HUDEP-2 (cell line): ENCODE measurements at regions not wholly inside any gene's neighbourhood (a gene's known extent, or its start where the extent isn't known, plus 50 kb on each side); places are given as distances from the start of the nearest gene placed in this dataset.
"Not testable (repeated sequence)": the region's sequence is repeated elsewhere in the genome, so short reads cannot be mapped to it uniquely, and the experiment has no call there.

ENCODE experiments used
- DNase-seq, 76 experiments: peaks; one replicate each; lab custom pipeline; 2025; ENCODE audit not compliant: unreplicated experiment in 76 of 76; lab: John Stamatoyannopoulos, UW

- DNase-seq, result peak in 66 of 76 experiments; percentile 8 to 77 (median 50)
Observed at GRCh38 chr20:25853718-25854388, 157.2 kb upstream of the ZNF337 start.

GRCh38 chr20:25852968-25853717 lies 156.5 kb upstream of the ZNF337 start:
- DNase-seq, result not testable (repeated sequence)

- DNase-seq, result not testable (repeated sequence)
Observed at GRCh38 chr20:25850133-25850532, 153.5 kb upstream of the ZNF337 start.

- no peak for DNase-seq
Observed at GRCh38 chr20:25848222-25848621, 151.6 kb upstream of the ZNF337 start.

- not testable (repeated sequence) for DNase-seq
Observed at GRCh38 chr20:25844640-25845039, 148.0 kb upstream of the ZNF337 start.

GRCh38 chr20:25813511-25813910 lies 116.9 kb upstream of the ZNF337 start:
- not testable (repeated sequence) for DNase-seq

- not testable (repeated sequence) for DNase-seq
Observed at GRCh38 chr20:25798174-25798993, 101.7 kb upstream of the ZNF337 start.

GRCh38 chr20:25797062-25797461 lies 100.4 kb upstream of the ZNF337 start:
- DNase-seq, result not testable (repeated sequence)

GRCh38 chr20:25777241-25777640 lies 80.6 kb upstream of the ZNF337 start:
- DNase-seq, result not testable (repeated sequence)

GRCh38 chr20:25774711-25775110 lies 78.1 kb upstream of the ZNF337 start:
- not testable (repeated sequence) for DNase-seq

- not testable (repeated sequence) for DNase-seq
Observed at GRCh38 chr20:25774203-25774602, 77.5 kb upstream of the ZNF337 start.

GRCh38 chr20:25772437-25772836 lies 75.8 kb upstream of the ZNF337 start:
- not testable (repeated sequence) for DNase-seq

- not testable (repeated sequence) for DNase-seq
Observed at GRCh38 chr20:25771818-25772217, 75.2 kb upstream of the ZNF337 start.

GRCh38 chr20:25761596-25761995 lies 64.9 kb upstream of the ZNF337 start:
- no peak for DNase-seq

- not testable (repeated sequence) for DNase-seq
Observed at GRCh38 chr20:25761046-25761445, 64.4 kb upstream of the ZNF337 start.

GRCh38 chr20:25750765-25751696 lies 54.4 kb upstream of the ZNF337 start:
- DNase-seq, result peak in 43 of 76 experiments; percentile 1 to 62 (median 27)

GRCh38 chr20:25750220-25750764 lies 53.6 kb upstream of the ZNF337 start:
- no peak for DNase-seq

GRCh38 chr20:25749649-25750048 lies 53.0 kb upstream of the ZNF337 start:
- no peak for DNase-seq
